Kidney epithelial cell (primary cell): ENCODE measurements at regions not wholly inside any gene's neighbourhood (a gene's known extent, or its start where the extent isn't known, plus 50 kb on each side); places are given as distances from the start of the nearest gene placed in this dataset.
"Not testable (repeated sequence)": the region's sequence is repeated elsewhere in the genome, so short reads cannot be mapped to it uniquely, and the experiment has no call there.

Source experiments
- DNase-seq: peaks from one replicate; pipeline ENCODE4 v3.0.0-alpha.2; 2010; ENCODE audit warnings: low read depth
- H3K27me3 ChIP-seq: 2 replicates; pipeline ENCODE4 v1.6.0; 2011; ENCODE audit warnings: low read length; ENCODE audit not compliant: control insufficient read depth, insufficient read depth
- H3K36me3 ChIP-seq: 2 replicates; pipeline ENCODE4 v1.5.1; 2011; ENCODE audit warnings: low read length; ENCODE audit not compliant: control insufficient read depth, insufficient read depth
- H3K4me3 ChIP-seq: 2 replicates; pipeline ENCODE4 v1.5.1; 2011; ENCODE audit warnings: low read depth, mild to moderate bottlenecking, control low read depth, low read length
- TF ChIP-seq, protein P1 (sequence below): IDR thresholded peaks from 2 replicates; pipeline ENCODE4 v1.5.1; 2011; ENCODE audit warnings: mild to moderate bottlenecking, moderate library complexity, low read length, control low read depth, inconsistent platforms; ENCODE audit not compliant: insufficient read depth, poor library complexity, severe bottlenecking

- H3K36me3 ChIP-seq: no peaks in the 10 kb centered on the region
- TF ChIP-seq, protein P1, sequence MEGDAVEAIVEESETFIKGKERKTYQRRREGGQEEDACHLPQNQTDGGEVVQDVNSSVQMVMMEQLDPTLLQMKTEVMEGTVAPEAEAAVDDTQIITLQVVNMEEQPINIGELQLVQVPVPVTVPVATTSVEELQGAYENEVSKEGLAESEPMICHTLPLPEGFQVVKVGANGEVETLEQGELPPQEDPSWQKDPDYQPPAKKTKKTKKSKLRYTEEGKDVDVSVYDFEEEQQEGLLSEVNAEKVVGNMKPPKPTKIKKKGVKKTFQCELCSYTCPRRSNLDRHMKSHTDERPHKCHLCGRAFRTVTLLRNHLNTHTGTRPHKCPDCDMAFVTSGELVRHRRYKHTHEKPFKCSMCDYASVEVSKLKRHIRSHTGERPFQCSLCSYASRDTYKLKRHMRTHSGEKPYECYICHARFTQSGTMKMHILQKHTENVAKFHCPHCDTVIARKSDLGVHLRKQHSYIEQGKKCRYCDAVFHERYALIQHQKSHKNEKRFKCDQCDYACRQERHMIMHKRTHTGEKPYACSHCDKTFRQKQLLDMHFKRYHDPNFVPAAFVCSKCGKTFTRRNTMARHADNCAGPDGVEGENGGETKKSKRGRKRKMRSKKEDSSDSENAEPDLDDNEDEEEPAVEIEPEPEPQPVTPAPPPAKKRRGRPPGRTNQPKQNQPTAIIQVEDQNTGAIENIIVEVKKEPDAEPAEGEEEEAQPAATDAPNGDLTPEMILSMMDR: no peak
- DNase-seq: no peak
- no peaks in the 10 kb centered on the region for H3K27me3 ChIP-seq
- no peak overlapping the region for H3K4me3 ChIP-seq
Observed at GRCh38 chr3:137866001-137866400, 101.9 kb downstream of the SOX14 start.

DNA sequence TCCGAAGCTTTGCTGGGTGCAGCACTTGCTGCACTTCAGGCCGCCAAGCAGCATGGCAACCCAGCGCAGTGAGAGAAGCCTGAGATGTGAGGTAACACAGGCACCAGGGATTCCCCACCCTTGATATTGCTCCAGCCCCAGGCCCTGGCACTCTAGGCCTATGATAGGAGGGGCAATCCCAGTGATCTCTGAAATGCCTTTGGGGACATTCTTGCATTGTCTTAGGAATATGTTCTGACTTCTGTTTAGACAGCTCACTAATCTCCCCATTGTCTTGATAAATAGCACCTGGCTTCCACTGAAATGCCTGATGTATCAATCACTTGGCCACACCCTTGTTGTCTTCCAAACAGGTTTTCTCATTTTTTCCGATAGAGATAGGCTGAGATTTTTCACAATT lies 102.8 kb downstream of the SOX14 start:
- TF ChIP-seq, protein P1: no peak
- Histone ChIP-seq H3K4me3 (no peak overlapping the region), H3K27me3 (no peaks in the 10 kb centered on the region), H3K36me3 (no peaks in the 10 kb centered on the region)
- no peak for DNase-seq

DNA sequence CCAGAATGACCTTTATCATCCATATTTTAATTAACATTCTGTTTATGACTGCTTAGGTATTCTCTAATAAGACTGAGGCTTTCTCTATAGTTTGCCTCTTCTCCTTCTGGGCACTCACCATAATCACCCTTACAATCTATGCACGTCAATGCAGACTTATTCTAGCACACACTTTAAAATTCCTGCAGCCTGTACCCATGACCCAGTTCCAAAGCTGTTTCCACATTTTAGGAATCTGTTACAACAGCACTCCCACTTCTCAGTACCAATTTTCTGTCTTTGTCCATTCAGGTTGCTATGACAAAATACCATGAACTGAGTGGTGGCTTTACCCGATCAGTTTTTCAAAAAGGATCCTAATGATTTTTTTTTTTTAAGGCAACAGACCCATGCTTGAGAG lies 103.5 kb downstream of the SOX14 start:
- TF ChIP-seq, protein P1: no peak
- Histone ChIP-seq H3K4me3 (no peak overlapping the region), H3K36me3 (no peaks in the 10 kb centered on the region), H3K27me3 (no peaks in the 10 kb centered on the region)
- no peak for DNase-seq

- no peak for DNase-seq
- no peaks in the 10 kb centered on the region for H3K36me3 ChIP-seq
- TF ChIP-seq, protein P1: no peak
- no peaks in the 10 kb centered on the region for H3K27me3 ChIP-seq
- H3K4me3 ChIP-seq: no peak overlapping the region
Observed at GRCh38 chr3:137869022-137869421, 104.9 kb downstream of the SOX14 start.

GRCh38 chr3:137872589-137872988 lies 108.5 kb downstream of the SOX14 start:
- not testable (repeated sequence) for H3K27me3 ChIP-seq, H3K4me3 ChIP-seq, DNase-seq, H3K36me3 ChIP-seq

GRCh38 chr3:137896842-137897241 lies 113.1 kb upstream of the CLDN18 start:
- not testable (repeated sequence) for H3K4me3 ChIP-seq, H3K36me3 ChIP-seq, H3K27me3 ChIP-seq, DNase-seq

DNA sequence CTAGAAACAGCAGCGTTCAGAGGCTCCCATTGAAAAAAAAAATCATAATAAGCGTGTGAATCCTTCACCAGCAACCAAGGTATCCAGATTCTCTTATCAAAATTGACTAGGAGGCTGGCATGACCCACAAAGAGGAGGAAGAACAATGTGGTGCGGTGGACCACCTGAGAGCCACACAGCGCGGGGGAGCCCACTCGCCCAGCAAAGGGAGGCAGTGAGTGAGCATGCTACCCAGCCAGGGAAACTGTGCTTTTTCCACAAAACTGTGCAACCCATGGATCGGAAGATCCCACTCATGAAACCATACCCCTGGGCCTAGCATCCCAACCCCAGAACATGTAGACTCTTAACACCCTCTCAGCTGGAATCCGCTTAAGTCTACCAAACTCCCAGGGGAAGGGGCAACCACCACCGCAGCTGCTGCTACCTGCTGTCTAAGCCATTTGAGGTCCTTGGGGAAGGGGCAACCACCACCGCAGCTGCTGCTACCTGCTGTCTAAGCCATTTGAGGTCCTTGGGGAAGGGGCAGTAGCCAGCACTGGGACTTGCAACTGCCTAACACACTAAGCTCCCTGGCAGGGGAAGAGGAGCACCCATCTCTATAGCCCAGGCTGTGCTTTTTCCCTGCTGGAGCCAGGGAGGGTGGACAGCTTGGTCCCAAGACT lies 102.8 kb upstream of the CLDN18 start:
- Histone ChIP-seq H3K36me3 (no peaks in the 10 kb centered on the region), H3K27me3 (no peaks in the 10 kb centered on the region), H3K4me3 (no peak overlapping the region)
- TF ChIP-seq, protein P1: no peak
- DNase-seq: no peak
